H9 (cell line): ENCODE measurements at regions not wholly inside any gene's neighbourhood (a gene's known extent, or its start where the extent isn't known, plus 50 kb on each side); places are given as distances from the start of the nearest gene placed in this dataset.

Source experiments
- DNase-seq: peaks from one replicate; pipeline ENCODE4 v3.0.0-alpha.2; 2017
- H2AFZ ChIP-seq: one replicate; pipeline ENCODE4 v1.6.1; 2013; ENCODE audit warnings: mild to moderate bottlenecking, low read length, control low read depth, moderate library complexity
- H2AK5ac ChIP-seq: 2 replicates; pipeline ENCODE4 v1.6.1; 2013; ENCODE audit warnings: low read length, control low read depth, mixed read lengths; ENCODE audit not compliant: insufficient read length
- H2BK120ac ChIP-seq: one replicate; pipeline ENCODE4 v1.6.1; 2013; ENCODE audit warnings: low read depth, mild to moderate bottlenecking, low read length, control low read depth, inconsistent platforms; ENCODE audit not compliant: poor library complexity, severe bottlenecking
- H2BK12ac ChIP-seq: 2 replicates; pipeline ENCODE4 v1.6.1; 2013; ENCODE audit warnings: low read length, control low read depth, mixed read lengths, low read depth; ENCODE audit not compliant: insufficient read length
- H2BK15ac ChIP-seq: 2 replicates; pipeline ENCODE4 v1.6.1; 2013; ENCODE audit warnings: low read depth, low read length, control low read depth
- H2BK20ac ChIP-seq: one replicate; pipeline ENCODE4 v1.6.1; 2013; ENCODE audit warnings: low read depth, mild to moderate bottlenecking, low read length, control low read depth, inconsistent platforms; ENCODE audit not compliant: poor library complexity, severe bottlenecking
- H2BK5ac ChIP-seq: 2 replicates; pipeline ENCODE4 v1.6.1; 2013; ENCODE audit warnings: low read length, control low read depth, mixed read lengths; ENCODE audit not compliant: insufficient read length
- H3K14ac ChIP-seq: 2 replicates; pipeline ENCODE4 v1.6.1; 2013; ENCODE audit warnings: low read length, control low read depth; ENCODE audit not compliant: insufficient read depth
- H3K18ac ChIP-seq: 2 replicates; pipeline ENCODE4 v1.6.1; 2013; ENCODE audit warnings: low read depth, mild to moderate bottlenecking, mixed read lengths, low read length, control low read depth; ENCODE audit not compliant: insufficient read length
- H3K23ac ChIP-seq: 2 replicates; pipeline ENCODE4 v1.6.1; 2013; ENCODE audit warnings: low read length, control low read depth, mixed read lengths, low read depth; ENCODE audit not compliant: insufficient read length
- H3K23me2 ChIP-seq: 2 replicates; pipeline ENCODE4 v1.6.1; 2013; ENCODE audit warnings: low read depth, mild to moderate bottlenecking, mixed read lengths, low read length, control low read depth; ENCODE audit not compliant: insufficient read length, poor library complexity, severe bottlenecking
- H3K27ac ChIP-seq: 2 replicates; pipeline ENCODE4 v1.5.1; 2013; ENCODE audit warnings: low read length, control low read depth, mixed read lengths, low read depth; ENCODE audit not compliant: insufficient read length
- H3K27me3 ChIP-seq: 2 replicates; pipeline ENCODE4 v1.6.1; 2013; ENCODE audit warnings: low read length, control low read depth, inconsistent platforms; ENCODE audit not compliant: insufficient read depth
- H3K4ac ChIP-seq: 2 replicates; pipeline ENCODE4 v1.6.1; 2013; ENCODE audit warnings: low read depth, mild to moderate bottlenecking, control low read depth, inconsistent platforms, low read length, moderate library complexity
- H3K4me1 ChIP-seq: 2 replicates; pipeline ENCODE4 v1.6.1; 2013; ENCODE audit warnings: low read length, control low read depth, inconsistent platforms; ENCODE audit not compliant: insufficient read depth
- H3K4me2 ChIP-seq: 2 replicates; pipeline ENCODE4 v1.6.1; 2013; ENCODE audit warnings: low read length, control low read depth, mixed read lengths; ENCODE audit not compliant: insufficient read length, insufficient read depth
- H3K56ac ChIP-seq: 2 replicates; pipeline ENCODE4 v1.6.1; 2013; ENCODE audit warnings: low read depth, mild to moderate bottlenecking, mixed read lengths, low read length, control low read depth; ENCODE audit not compliant: insufficient read length
- H3K79me1 ChIP-seq: 2 replicates; pipeline ENCODE4 v1.6.1; 2013; ENCODE audit warnings: low read depth, mild to moderate bottlenecking, moderate library complexity, low read length, control low read depth, inconsistent platforms; ENCODE audit not compliant: insufficient read depth, poor library complexity, severe bottlenecking
- H3K79me2 ChIP-seq: 2 replicates; pipeline ENCODE4 v1.6.1; 2013; ENCODE audit warnings: low read length, control low read depth, inconsistent platforms; ENCODE audit not compliant: insufficient read depth
- H3K9ac ChIP-seq: 2 replicates; pipeline ENCODE4 v1.6.1; 2013; ENCODE audit warnings: low read length, control low read depth, mixed read lengths; ENCODE audit not compliant: insufficient read length; ENCODE audit errors: extremely low read depth
- H3K9me3 ChIP-seq: one replicate; pipeline ENCODE4 v1.6.1; 2013; ENCODE audit warnings: low read depth, low read length, inconsistent platforms; ENCODE audit not compliant: control insufficient read depth
- H3T11ph ChIP-seq: one replicate; pipeline ENCODE4 v1.6.1; 2013; ENCODE audit warnings: mild to moderate bottlenecking, low read length, control low read depth, inconsistent platforms
- H4K20me1 ChIP-seq: one replicate; pipeline ENCODE4 v1.6.1; 2013; ENCODE audit not compliant: control insufficient read depth, insufficient read length, insufficient read depth
- H4K5ac ChIP-seq: 2 replicates; pipeline ENCODE4 v1.6.1; 2013; ENCODE audit warnings: low read depth, mild to moderate bottlenecking, mixed read lengths, low read length, control low read depth; ENCODE audit not compliant: insufficient read length
- H4K8ac ChIP-seq: replicated peaks from 2 replicates; pipeline ENCODE4 v1.6.1; 2013; ENCODE audit warnings: low read length, control low read depth, mixed read lengths, low read depth; ENCODE audit not compliant: insufficient read length
- H4K91ac ChIP-seq: 2 replicates; pipeline ENCODE4 v1.6.1; 2013; ENCODE audit warnings: low read depth, mild to moderate bottlenecking, moderate library complexity, mixed read lengths, low read length, control low read depth; ENCODE audit not compliant: insufficient read length
- H3K27ac Mint-ChIP-seq, 3 experiments: 2 replicates in 2 of 3; 3 replicates in 1 of 3; pipeline ENCODE4 v1.8.0; 2020 to 2021; ENCODE audit warnings: mixed read lengths in 3 of 3, mild to moderate bottlenecking in 1 of 3, moderate library complexity in 1 of 3
- H3K27me3 Mint-ChIP-seq: 2 replicates; pipeline ENCODE4 v1.8.0; 2021; ENCODE audit warnings: low read depth, mild to moderate bottlenecking, moderate library complexity, mixed read lengths
- H3K36me3 Mint-ChIP-seq, 3 experiments: 2 replicates in 2 of 3; 3 replicates in 1 of 3; pipeline ENCODE4 v1.8.0; 2020 to 2021; ENCODE audit warnings: low read depth in 3 of 3, mixed read lengths in 3 of 3; ENCODE audit not compliant: insufficient read depth in 1 of 3
- H3K4me1 Mint-ChIP-seq, 2 experiments: 2 replicates each; pipeline ENCODE4 v1.8.0; 2020; ENCODE audit warnings: mixed read lengths in 2 of 2
- H3K4me3 Mint-ChIP-seq, 2 experiments: 2 replicates in 1 of 2; 3 replicates in 1 of 2; pipeline ENCODE4 v1.8.0; 2020 to 2021; ENCODE audit warnings: mild to moderate bottlenecking in 2 of 2, mixed read lengths in 2 of 2, moderate library complexity in 1 of 2
- H3K9me3 Mint-ChIP-seq, 2 experiments: 2 replicates in 1 of 2; 3 replicates in 1 of 2; pipeline ENCODE4 v1.8.0; 2020; ENCODE audit warnings: mild to moderate bottlenecking in 2 of 2, mixed read lengths in 2 of 2, moderate library complexity in 1 of 2
- WGBS: extraction: QIAGEN DNeasy Blood & Tissue Kit; methylation state at CpG from one replicate; pipeline ENCODE4 v1.1.7; 2013; ENCODE audit warnings: missing lambda C conversion rate, low lambda C conversion rate, mixed read lengths; ENCODE audit not compliant: insufficient read length; ENCODE audit errors: extremely low coverage; 5-methylcytosine and 5-hydroxymethylcytosine counted together
- TF ChIP-seq, protein P1 (sequence below): fragments of 200-600 bp; sonication (generic); conservative IDR thresholded peaks from 3 replicates; pipeline ENCODE4 v1.8.0; 2021; ENCODE audit warnings: antibody characterized with exemption, mild to moderate bottlenecking

DNA sequence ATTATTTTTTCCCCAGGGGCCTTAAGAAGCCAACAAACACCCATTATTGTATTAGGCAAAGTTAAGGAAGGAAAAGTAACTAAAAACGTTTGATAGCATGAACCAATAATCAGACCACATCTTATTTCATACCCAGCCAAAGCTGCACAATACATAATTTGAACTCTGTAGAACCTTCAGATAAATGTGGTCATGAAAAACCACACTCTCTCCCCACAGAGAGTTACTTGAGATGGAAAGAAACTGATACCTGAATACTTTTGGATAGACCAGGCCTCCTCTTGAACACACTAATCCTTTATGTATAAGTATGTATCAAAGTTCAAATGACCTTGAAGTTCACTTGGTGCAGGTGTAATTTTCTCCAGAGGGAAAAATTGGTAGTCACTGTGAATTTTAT, 146.6 kb upstream of the FAM13C start:
- Mint-ChIP-seq H3K4me1 (peaks cover 3% of the 10 kb centered on the region in 2 experiments; a peak in 2 of 4 replicates), H3K9me3 (no peaks in the 10 kb centered on the region), H3K27me3 (peaks cover 4% of the 10 kb centered on the region), H3K36me3 (no peaks in the 10 kb centered on the region), H3K4me3 (no peak overlapping the region), H3K27ac (no peak overlapping the region)
- Histone ChIP-seq H2AFZ (no peak overlapping the region), H2BK15ac (no peak overlapping the region), H2BK12ac (no peak overlapping the region), H3T11ph (no peak overlapping the region), H4K8ac (no peak overlapping the region), H3K4me1 (no peaks in the 10 kb centered on the region), H3K18ac (no peak overlapping the region), H2BK120ac (no peak overlapping the region), H3K4me2 (no peak overlapping the region), H3K27ac (no peak overlapping the region), H4K20me1 (no peaks in the 10 kb centered on the region), H3K79me2 (no peaks in the 10 kb centered on the region), H3K4ac (no peak overlapping the region), H3K79me1 (no peaks in the 10 kb centered on the region), H2BK20ac (no peak overlapping the region), H2BK5ac (no peak overlapping the region), H4K91ac (no peak overlapping the region), H3K9ac (no peak overlapping the region), H3K27me3 (no peaks in the 10 kb centered on the region), H2AK5ac (no peak overlapping the region), H3K14ac (no peak overlapping the region), H3K23me2 (no peaks in the 10 kb centered on the region), H3K56ac (no peak overlapping the region), H4K5ac (no peak overlapping the region), H3K23ac (no peak overlapping the region), H3K9me3 (no peaks in the 10 kb centered on the region)
- no peak for DNase-seq
- TF ChIP-seq, protein P1, sequence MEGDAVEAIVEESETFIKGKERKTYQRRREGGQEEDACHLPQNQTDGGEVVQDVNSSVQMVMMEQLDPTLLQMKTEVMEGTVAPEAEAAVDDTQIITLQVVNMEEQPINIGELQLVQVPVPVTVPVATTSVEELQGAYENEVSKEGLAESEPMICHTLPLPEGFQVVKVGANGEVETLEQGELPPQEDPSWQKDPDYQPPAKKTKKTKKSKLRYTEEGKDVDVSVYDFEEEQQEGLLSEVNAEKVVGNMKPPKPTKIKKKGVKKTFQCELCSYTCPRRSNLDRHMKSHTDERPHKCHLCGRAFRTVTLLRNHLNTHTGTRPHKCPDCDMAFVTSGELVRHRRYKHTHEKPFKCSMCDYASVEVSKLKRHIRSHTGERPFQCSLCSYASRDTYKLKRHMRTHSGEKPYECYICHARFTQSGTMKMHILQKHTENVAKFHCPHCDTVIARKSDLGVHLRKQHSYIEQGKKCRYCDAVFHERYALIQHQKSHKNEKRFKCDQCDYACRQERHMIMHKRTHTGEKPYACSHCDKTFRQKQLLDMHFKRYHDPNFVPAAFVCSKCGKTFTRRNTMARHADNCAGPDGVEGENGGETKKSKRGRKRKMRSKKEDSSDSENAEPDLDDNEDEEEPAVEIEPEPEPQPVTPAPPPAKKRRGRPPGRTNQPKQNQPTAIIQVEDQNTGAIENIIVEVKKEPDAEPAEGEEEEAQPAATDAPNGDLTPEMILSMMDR, result no peak
- WGBS, result no CpG with 5 or more reads among the region's 1 CpG
